ENCODE measurements at regions not wholly inside any gene's neighbourhood (a gene's known extent, or its start where the extent isn't known, plus 50 kb on each side); places are given as distances from the start of the nearest gene placed in this dataset.
"Not testable (repeated sequence)": the region's sequence is repeated elsewhere in the genome, so short reads cannot be mapped to it uniquely, and the experiment has no call there.

GRCh38 chr6:95882371-95882770 is 133.4 kb upstream of the FUT9 start:
- no peaks in the 10 kb centered on the region for H3K27me3 Mint-ChIP-seq (ENCODE audit: low read depth)
- no peak for ATAC-seq
- no peak overlapping the region for H3K27ac Mint-ChIP-seq
- no peak overlapping the region for H3K4me3 Mint-ChIP-seq
- ChIA-PET POLR2A (no interaction called here), CTCF (no interaction called here)
- DNase-seq (ENCODE audit: low spot score): no peak
- H3K36me3 Mint-ChIP-seq: no peaks in the 10 kb centered on the region
- peaks cover under 1% of the 10 kb centered on the region for H3K9me3 Mint-ChIP-seq
- TF ChIP-seq ATF3 (CRISPR knock-in tag; conservative IDR thresholded peaks at IDR 0.05) (no peak), ZNF532 (CRISPR knock-in tag; IDR thresholded peaks at IDR 0.05; ENCODE audit: borderline replicate concordance) (no peak)
- peaks cover 7% of the 10 kb centered on the region for H3K4me1 Mint-ChIP-seq

GRCh38 chr6:95888711-95889110 is 127.1 kb upstream of the FUT9 start:
- CTCF ChIA-PET; DNase-seq (ENCODE audit: low spot score); POLR2A ChIA-PET; ATAC-seq; H3K27me3 Mint-ChIP-seq (ENCODE audit: low read depth); H3K4me1 Mint-ChIP-seq; H3K4me3 Mint-ChIP-seq; H3K27ac Mint-ChIP-seq; H3K36me3 Mint-ChIP-seq: not testable (repeated sequence)
- H3K9me3 Mint-ChIP-seq: peaks cover 25% of the 10 kb centered on the region

- POLR2A ChIA-PET: no interaction called here
- Mint-ChIP-seq H3K27me3 (ENCODE audit: low read depth) (no peaks in the 10 kb centered on the region), H3K9me3 (peaks cover 4% of the 10 kb centered on the region), H3K4me1 (peaks cover 11% of the 10 kb centered on the region), H3K4me3 (no peak overlapping the region), H3K27ac (no peak overlapping the region), H3K36me3 (no peaks in the 10 kb centered on the region)
- DNase-seq (ENCODE audit: low spot score) (no peak), ATAC-seq (no peak)
- CTCF ChIA-PET: no interaction called here
- TF ChIP-seq SMAD4 (CRISPR knock-in tag; IDR thresholded peaks at IDR 0.05): no peak
- TF ChIP-seq TCF7 (CRISPR knock-in tag; IDR thresholded peaks at IDR 0.05; ENCODE audit: low read depth): no peak
- TF ChIP-seq TEAD1 (CRISPR knock-in tag; IDR thresholded peaks at IDR 0.05): no peak
- no peak for TF ChIP-seq MAX (CRISPR knock-in tag; IDR thresholded peaks at IDR 0.05)
- TF ChIP-seq FOXP4 (CRISPR knock-in tag; IDR thresholded peaks at IDR 0.05): no peak
- TF ChIP-seq MLX (CRISPR knock-in tag; IDR thresholded peaks at IDR 0.05): no peak
- TF ChIP-seq ZNF532 (CRISPR knock-in tag; IDR thresholded peaks at IDR 0.05; ENCODE audit: borderline replicate concordance): no peak
- no peak for TF ChIP-seq MXD4 (CRISPR knock-in tag; IDR thresholded peaks at IDR 0.05; ENCODE audit: borderline replicate concordance)
- TF ChIP-seq E2F1 (CRISPR knock-in tag; IDR thresholded peaks at IDR 0.05): no peak
- no peak for TF ChIP-seq OVOL2 (CRISPR knock-in tag; IDR thresholded peaks at IDR 0.05; ENCODE audit: borderline replicate concordance)
- TF ChIP-seq ATF6 (CRISPR knock-in tag; IDR thresholded peaks at IDR 0.05): no peak
- no peak for TF ChIP-seq ZNF416 (CRISPR knock-in tag; IDR thresholded peaks at IDR 0.05)
- no peak for TF ChIP-seq FOXP1 (CRISPR knock-in tag; IDR thresholded peaks at IDR 0.05; ENCODE audit: borderline replicate concordance)
- TF ChIP-seq SOX15 (CRISPR knock-in tag; IDR thresholded peaks at IDR 0.05): no peak
Measured at GRCh38 chr6:95905132-95905531, 110.6 kb upstream of the FUT9 start.
